Fibroblast of skin of right quadriceps (primary cell): ENCODE measurements at regions not wholly inside any gene's neighbourhood (a gene's known extent, or its start where the extent isn't known, plus 50 kb on each side); places are given as distances from the start of the nearest gene placed in this dataset.
"Not testable (repeated sequence)": the region's sequence is repeated elsewhere in the genome, so short reads cannot be mapped to it uniquely, and the experiment has no call there.

ENCODE experiments used
- DNase-seq: peaks from one replicate; pipeline ENCODE4 v3.0.0-alpha.2; 2013

DNA sequence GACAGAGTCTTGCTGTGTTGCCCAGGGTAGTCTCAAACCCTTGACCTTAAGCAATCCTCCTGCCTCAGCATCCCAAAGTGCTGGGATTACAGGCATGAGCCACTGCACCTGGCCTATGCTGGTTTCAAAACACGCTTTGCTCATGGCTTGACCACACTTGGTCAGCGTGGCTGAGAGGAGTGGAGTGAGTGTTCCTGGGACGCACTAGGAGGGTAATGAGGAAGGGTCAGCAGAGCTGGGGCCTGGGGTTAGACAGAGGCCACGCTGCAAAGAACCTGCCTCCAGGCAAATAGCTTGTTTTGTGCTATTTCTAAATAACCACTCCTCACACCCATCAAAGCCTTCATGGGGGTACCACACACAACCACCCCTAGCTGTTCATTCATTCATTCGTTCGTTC, 77.9 kb upstream of the TOX2 start:
- DNase-seq: no peak

DNA sequence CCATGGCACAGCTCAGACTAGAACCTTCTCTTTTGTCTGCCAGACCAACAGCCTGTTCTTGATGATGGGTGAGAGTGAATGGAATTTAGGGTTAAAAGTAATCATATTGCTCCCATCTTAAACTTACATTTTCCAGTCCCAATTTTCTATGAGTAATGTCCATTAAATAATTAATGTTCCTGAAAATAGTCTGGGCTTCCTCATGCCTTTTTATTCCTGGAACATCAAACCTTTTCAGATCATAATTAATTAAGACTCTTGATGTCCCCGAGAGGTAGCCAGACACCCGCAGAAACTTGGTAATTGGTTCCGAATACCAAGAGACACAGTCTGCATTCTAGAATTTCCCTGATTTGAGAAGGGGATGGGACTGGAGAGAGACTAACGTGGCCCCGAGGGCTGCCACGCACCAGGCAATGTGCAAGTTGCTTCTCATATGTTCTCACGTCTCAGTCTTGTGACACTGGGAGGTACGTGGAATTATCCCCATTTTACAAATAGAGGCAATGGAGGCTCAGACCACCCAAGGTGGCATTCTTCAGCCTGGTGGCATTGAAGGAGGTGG, 78.6 kb upstream of the TOX2 start:
- no peak for DNase-seq

- DNase-seq: no peak
Observed at GRCh38 chr20:43833511-43834395, 80.9 kb upstream of the TOX2 start.

- no peak for DNase-seq
Observed at GRCh38 chr20:43832961-43833360, 81.7 kb upstream of the TOX2 start.

DNA sequence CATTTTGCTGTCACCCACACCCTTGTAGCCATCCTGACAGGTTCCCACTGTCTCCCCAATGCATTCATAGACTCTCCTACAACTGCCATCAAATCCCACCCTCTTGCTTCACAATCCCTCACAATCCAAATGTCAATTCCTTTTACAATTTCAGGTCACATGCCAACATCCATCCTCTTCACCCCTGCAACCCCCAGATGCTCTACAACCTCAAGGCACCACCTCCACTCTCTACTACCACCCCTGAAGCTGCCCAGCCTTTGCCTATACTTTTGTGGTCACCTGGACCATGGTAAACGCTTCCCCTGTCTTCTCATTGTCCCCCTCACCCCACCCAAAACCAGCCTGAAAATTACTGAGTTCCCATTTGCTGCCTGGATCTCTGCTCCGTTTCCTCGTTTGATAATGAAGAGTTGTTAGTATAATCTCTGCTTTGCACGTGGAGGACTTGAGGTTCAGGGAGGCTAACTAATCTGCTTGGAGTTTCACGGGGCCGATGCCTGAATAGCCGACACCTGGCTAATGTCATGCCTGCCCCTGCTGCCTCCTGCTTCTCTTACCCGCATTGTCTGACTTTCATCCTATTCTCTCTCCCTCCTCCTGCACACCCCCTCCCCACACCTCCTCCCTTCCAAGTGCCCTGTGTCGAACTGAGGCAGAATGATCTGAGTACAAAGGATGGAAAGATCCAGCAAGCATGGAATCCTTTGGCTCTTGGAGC, 82.4 kb upstream of the TOX2 start:
- no peak for DNase-seq

DNA sequence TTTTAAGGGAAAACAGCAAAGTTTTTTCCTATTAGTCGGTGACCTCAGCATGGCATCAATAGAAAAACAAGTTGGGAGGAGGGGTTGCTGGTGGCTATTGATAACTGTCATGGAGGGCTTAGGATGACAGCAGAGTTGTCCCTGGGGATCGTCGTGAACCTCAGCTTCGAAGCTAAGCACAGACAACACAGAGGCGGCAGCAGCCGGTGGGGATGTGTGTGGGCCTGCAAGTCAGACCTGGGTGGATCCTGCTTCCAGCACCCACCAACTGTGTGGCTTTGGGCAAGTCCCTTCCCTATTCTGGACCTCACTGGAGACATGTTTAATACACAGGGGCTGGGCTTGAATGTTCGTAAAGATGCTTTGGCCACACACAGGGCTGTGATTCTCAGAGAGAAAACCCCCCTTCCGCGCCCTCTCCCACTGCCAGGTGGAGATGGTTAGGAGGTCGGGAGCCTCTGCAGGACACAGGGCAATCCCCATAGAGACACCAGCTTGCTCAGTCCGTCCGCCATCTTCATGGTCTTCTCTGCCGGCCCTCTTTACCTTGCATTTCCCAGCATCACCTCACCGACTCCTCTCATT, 83.1 kb upstream of the TOX2 start:
- DNase-seq: no peak

GRCh38 chr20:43830883-43831282, 83.8 kb upstream of the TOX2 start:
- DNase-seq: no peak

DNA sequence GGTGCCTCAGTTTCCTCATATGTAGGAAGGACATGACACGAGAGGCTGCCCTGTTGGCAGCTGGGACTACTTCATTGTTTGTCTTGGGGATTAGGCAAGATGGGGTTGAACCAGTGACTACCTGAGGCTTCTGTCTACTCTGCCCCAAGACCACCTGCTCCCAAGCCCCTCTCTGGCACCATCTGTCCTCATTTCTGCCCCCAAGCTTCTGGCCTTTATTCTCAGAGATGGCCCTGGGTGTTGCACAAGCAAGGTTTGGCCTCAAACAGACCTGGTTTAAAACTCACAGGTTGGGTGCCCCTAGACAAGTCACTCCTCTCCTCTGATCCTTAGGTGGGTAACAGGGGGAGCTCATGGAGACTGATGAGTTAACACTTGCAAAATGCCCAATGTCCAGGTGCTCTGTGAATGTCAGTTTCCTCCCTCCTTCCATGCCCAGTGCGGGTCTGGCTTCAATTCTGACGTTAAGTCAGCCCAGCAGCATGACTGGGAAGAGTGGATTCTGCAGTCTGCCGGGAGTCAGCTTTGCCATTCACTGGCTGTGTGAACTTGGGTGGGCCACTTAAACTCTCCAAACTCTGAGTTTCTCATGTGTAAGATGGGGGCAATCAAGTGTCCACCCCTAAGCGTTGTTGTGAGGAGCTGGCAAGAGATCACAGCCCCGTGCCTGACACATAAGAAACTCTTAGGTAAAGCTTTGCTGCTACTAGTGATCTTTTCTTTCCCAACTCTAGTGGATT, 84.5 kb upstream of the TOX2 start:
- no peak for DNase-seq

- DNase-seq: no peak
Observed at GRCh38 chr20:43827940-43828562, 86.6 kb upstream of the TOX2 start.

- not testable (repeated sequence) for DNase-seq
Observed at GRCh38 chr20:43826943-43827342, 87.7 kb upstream of the TOX2 start.

- DNase-seq: no peak
Observed at GRCh38 chr20:43825581-43825980, 89.1 kb upstream of the TOX2 start.

DNA sequence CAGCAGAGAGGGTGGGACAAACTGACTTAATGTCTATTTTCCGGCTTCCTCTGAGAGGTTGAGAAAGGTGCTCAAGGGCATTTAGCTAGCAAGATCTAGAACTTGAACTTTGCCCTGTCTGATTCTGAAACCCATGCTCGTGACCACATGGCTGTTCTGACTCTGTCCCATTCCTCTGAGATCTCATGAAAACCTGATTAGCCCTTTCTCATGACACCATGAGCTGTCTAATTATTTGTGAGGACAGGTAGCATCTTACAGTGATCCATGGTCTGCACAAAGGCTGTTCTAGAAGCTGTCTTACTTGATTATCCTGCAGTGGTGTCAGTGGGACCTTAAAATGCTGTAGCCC, 89.6 kb upstream of the TOX2 start:
- DNase-seq: no peak

DNA sequence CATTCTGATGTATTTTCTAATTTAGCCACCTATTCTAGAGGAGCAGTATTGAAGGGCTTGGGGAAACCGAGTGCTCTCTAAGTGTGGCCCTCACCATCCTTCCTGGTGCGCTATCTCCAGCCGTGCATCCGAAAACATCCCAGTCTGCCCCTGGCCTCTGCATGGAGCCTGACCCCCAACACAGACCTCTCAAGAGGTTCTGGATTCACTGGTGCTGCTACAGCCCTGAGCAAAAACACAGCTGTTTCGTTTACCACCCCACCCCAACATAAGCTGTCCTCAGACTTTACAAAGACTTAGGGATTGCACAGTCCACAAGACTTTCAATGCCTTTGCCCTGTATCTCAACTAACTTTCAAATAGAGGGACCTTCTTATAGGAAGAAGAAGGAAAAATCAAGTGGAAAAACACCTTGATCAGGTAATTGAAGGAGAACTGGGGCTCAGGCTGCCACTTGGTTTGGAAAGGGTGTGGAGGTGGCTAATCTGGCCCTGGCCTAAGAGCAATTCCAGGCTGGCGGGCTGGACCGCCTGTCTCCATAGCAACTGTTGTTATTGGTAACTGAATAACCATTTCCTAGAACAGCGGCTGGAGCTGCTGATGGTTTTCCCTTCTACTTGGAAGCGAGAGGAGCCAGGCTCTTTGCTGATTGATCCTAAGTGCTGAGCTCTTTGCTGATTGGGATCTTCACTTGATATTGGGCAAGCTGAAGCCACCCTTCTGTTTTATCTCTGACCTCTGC, 90.2 kb upstream of the TOX2 start:
- no peak for DNase-seq

DNA sequence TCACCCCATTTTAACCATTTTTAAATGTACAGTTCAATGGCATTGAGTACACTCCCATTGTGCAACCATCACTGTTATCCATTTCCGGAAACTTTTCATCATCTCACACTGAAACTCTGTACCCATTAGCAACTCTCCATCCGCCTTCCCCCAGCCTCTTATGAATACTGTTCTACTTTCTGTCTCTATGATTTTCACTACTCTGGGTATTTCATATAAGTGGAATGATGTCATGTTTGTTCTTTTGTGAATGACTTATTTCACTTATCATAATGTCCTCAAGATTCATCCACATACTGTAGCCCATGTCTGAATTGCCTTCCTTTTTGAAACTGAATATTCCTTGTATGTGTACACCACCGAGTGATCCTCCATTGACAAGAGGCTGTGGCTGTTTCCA, 92.9 kb upstream of the TOX2 start:
- DNase-seq: no peak

DNA sequence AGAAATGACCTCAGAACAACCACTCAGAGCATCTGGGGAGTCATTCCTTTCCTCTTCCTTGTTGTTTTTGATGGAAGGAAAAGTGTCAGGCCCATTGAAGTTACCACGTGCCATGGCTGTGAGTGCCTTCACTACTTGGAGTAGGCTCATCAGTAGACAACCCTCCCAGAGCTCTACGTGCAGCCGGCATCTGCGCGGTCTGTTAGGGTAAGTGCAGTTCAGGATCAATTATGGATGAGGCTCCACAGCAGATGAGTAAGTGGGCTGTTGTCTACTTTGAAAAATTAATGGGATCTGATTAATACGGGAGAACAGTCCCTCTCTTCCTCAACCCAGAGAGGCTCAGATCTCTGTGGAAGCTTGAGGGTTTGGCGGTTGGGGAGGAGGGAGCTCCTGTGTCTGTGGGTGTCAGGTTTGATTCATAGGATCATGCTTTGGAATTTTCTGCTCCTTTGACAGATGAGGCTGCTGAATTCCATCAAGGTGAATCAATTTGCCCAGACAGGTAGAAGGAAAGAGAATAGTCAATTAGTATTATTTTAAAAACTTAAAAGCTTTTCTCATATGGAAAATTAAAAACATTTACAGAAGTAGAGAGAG, 93.8 kb upstream of the TOX2 start:
- DNase-seq: no peak

GRCh38 chr20:43812216-43812615, 85.4 kb upstream of the GTSF1L start:
- no peak for DNase-seq

- DNase-seq: no peak
Observed at GRCh38 chr20:43809206-43809819, 82.5 kb upstream of the GTSF1L start.

GRCh38 chr20:43804781-43805180, 78.0 kb upstream of the GTSF1L start:
- no peak for DNase-seq

DNA sequence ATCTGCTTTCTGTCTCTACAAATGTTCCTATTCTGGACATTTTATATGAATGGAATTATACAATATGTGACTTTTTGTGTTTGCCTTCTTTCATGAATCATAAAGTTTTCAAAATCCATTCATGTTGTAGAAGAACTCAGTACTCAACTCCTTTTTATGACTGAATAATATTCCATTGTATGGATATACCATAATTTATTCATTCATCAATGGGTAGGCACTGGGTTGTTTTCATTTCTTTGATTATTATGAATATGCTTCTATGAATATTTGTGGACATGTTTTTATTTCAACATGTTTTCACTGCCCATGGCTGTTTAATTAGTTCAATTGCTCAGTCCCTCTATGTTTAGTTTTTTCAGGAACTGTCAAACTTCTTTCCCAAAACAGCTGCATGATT, 76.5 kb upstream of the GTSF1L start:
- DNase-seq: no peak

DNA sequence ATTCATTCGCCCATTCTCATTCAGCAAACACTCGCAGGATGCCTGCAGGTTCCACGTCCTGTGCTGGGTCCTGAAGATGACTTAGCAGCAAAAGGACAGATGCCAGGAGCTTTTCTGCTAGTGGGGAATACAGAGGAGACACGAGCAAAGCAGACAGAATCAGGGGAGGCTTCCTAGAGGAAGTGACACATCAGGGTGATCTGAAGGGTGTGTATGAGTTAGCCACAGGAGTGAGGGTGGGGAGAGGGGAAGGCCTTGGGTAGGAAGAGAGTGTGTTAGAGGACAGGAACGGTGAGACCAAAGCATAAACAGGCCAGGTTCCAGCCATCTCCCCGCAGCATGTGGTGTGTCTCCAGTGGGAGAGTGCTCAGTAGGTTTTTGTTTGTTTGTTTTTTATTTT, 73.4 kb upstream of the GTSF1L start:
- DNase-seq: no peak

DNA sequence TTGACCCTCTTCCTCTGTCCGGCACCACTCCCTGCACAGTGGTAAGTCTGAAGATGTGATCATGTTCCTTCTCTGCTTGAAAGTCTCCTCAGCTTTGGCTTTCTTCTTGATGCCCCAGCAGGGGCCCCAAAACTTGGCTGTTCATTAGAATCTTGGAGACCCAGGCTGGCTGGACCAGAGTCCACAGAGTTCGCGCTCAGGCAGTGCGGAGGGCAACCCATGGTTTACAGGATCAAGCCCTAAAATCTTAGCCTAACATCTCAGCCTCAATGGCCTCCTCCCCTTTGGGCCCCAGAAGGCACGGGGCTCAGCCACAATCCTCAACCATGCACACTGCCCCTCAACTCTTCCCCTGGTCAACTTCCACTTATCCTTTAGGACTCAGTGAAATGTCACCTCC, 72.9 kb upstream of the GTSF1L start:
- no peak for DNase-seq
